ENCODE measurements at regions not wholly inside any gene's neighbourhood (a gene's known extent, or its start where the extent isn't known, plus 50 kb on each side); places are given as distances from the start of the nearest gene placed in this dataset.

GRCh38 chr1:68819190-68819829 is 322.4 kb upstream of the DEPDC1 start:
- Mint-ChIP-seq H3K9me3 (no peaks in the 10 kb centered on the region), H3K27me3 (ENCODE audit: insufficient read depth) (peaks cover 12% of the 10 kb centered on the region), H3K27ac (no peak overlapping the region), H3K36me3 (ENCODE audit: low read depth) (no peaks in the 10 kb centered on the region), H3K4me1 (no peaks in the 10 kb centered on the region), H3K4me3 (no peak overlapping the region)
- Histone ChIP-seq H3K36me3 (ENCODE audit: control insufficient read depth, insufficient read depth, low read length) (no peaks in the 10 kb centered on the region), H3K4me1 (ENCODE audit: control insufficient read depth, insufficient read depth, low read length) (no peaks in the 10 kb centered on the region), H3K9me3 (ENCODE audit: control insufficient read depth, low read length) (no peaks in the 10 kb centered on the region), H3K27ac (ENCODE audit: low read depth, low read length) (no peak overlapping the region), H3K4me3 (ENCODE audit: low read length) (no peak overlapping the region), H3K9ac (ENCODE audit: extremely low read depth, low read length, poor library complexity, severe bottlenecking) (no peak overlapping the region), H3K27me3 (ENCODE audit: control insufficient read depth, insufficient read depth, low read length, poor library complexity, severe bottlenecking) (no peaks in the 10 kb centered on the region)
- DNase-seq = peak; percentile 56
- WGBS, 2 experiments (ENCODE audit: insufficient coverage in 1 of 2, insufficient read length in 1 of 2) = 93 to 94% methylated on average over 2 to 4 of the region's 4 CpGs
- TF ChIP-seq CTCF (conservative IDR thresholded peaks at IDR 0.05) = peak; percentile 78

GRCh38 chr1:68820151-68820550 is 323.3 kb upstream of the DEPDC1 start:
- no peaks in the 10 kb centered on the region for H3K36me3 Mint-ChIP-seq (ENCODE audit: low read depth)
- no peak overlapping the region for H3K27ac Mint-ChIP-seq
- Histone ChIP-seq H3K27me3 (ENCODE audit: control insufficient read depth, insufficient read depth, low read length, poor library complexity, severe bottlenecking) (no peaks in the 10 kb centered on the region), H3K4me3 (ENCODE audit: low read length) (no peak overlapping the region), H3K9ac (ENCODE audit: extremely low read depth, low read length, poor library complexity, severe bottlenecking) (no peak overlapping the region), H3K9me3 (ENCODE audit: control insufficient read depth, low read length) (no peaks in the 10 kb centered on the region), H3K36me3 (ENCODE audit: control insufficient read depth, insufficient read depth, low read length) (no peaks in the 10 kb centered on the region), H3K27ac (ENCODE audit: low read depth, low read length) (no peak overlapping the region), H3K4me1 (ENCODE audit: control insufficient read depth, insufficient read depth, low read length) (no peaks in the 10 kb centered on the region)
- no peaks in the 10 kb centered on the region for H3K4me1 Mint-ChIP-seq
- no peak overlapping the region for H3K4me3 Mint-ChIP-seq
- H3K27me3 Mint-ChIP-seq (ENCODE audit: insufficient read depth) = peaks cover 12% of the 10 kb centered on the region
- DNase-seq = no peak
- H3K9me3 Mint-ChIP-seq = no peaks in the 10 kb centered on the region
- no peak for TF ChIP-seq CTCF (conservative IDR thresholded peaks at IDR 0.05)
- 67 to 87% methylated on average over 1 of the region's 1 CpG for WGBS, 2 experiments (ENCODE audit: insufficient coverage in 1 of 2, insufficient read length in 1 of 2)

- no peaks in the 10 kb centered on the region for H3K36me3 ChIP-seq (ENCODE audit: control insufficient read depth, insufficient read depth, low read length)
- H3K4me3 Mint-ChIP-seq = no peak overlapping the region
- H3K4me3 ChIP-seq (ENCODE audit: low read length) = no peak overlapping the region
- no peaks in the 10 kb centered on the region for H3K27me3 ChIP-seq (ENCODE audit: control insufficient read depth, insufficient read depth, low read length, poor library complexity, severe bottlenecking)
- H3K27ac Mint-ChIP-seq = no peak overlapping the region
- no peaks in the 10 kb centered on the region for H3K27me3 Mint-ChIP-seq (ENCODE audit: insufficient read depth)
- H3K4me1 Mint-ChIP-seq = no peaks in the 10 kb centered on the region
- no peak overlapping the region for H3K9ac ChIP-seq (ENCODE audit: extremely low read depth, low read length, poor library complexity, severe bottlenecking)
- peaks cover 12% of the 10 kb centered on the region for H3K9me3 Mint-ChIP-seq
- no peak for TF ChIP-seq CTCF (conservative IDR thresholded peaks at IDR 0.05)
- DNase-seq = no peak
- H3K36me3 Mint-ChIP-seq (ENCODE audit: low read depth) = no peaks in the 10 kb centered on the region
- H3K4me1 ChIP-seq (ENCODE audit: control insufficient read depth, insufficient read depth, low read length) = no peaks in the 10 kb centered on the region
- H3K9me3 ChIP-seq (ENCODE audit: control insufficient read depth, low read length) = peaks cover 20% of the 10 kb centered on the region
- H3K27ac ChIP-seq (ENCODE audit: low read depth, low read length) = no peak overlapping the region
Measured at GRCh38 chr1:68826836-68827235, 330.0 kb upstream of the DEPDC1 start.

Measured in endodermal cell (in vitro differentiated cells).